ENCODE measurements at regions not wholly inside any gene's neighbourhood (a gene's known extent, or its start where the extent isn't known, plus 50 kb on each side); places are given as distances from the start of the nearest gene placed in this dataset.
"Not testable (repeated sequence)": the region's sequence is repeated elsewhere in the genome, so short reads cannot be mapped to it uniquely, and the experiment has no call there.

- no peak for DNase-seq
- TF ChIP-seq POLR2A (IDR thresholded peaks at IDR 0.05; ENCODE audit: low read length) (no peak), GATA1 (IDR thresholded peaks at IDR 0.05; ENCODE audit: low read depth, low read length) (no peak)
Measured at GRCh38 chr11:80724366-80724765, 1283.5 kb upstream of the TENM4 start.

GRCh38 chr11:80722629-80723028 is 1281.8 kb upstream of the TENM4 start:
- TF ChIP-seq GATA1 (IDR thresholded peaks at IDR 0.05; ENCODE audit: low read depth, low read length) (no peak), POLR2A (IDR thresholded peaks at IDR 0.05; ENCODE audit: low read length) (no peak)
- DNase-seq, result no peak

- DNase-seq, result no peak
- TF ChIP-seq GATA1 (IDR thresholded peaks at IDR 0.05; ENCODE audit: low read depth, low read length), result no peak
- TF ChIP-seq POLR2A (IDR thresholded peaks at IDR 0.05; ENCODE audit: low read length), result no peak
Measured at GRCh38 chr11:80720295-80720694, 1279.5 kb upstream of the TENM4 start.

- TF ChIP-seq POLR2A (IDR thresholded peaks at IDR 0.05; ENCODE audit: low read length) (no peak), GATA1 (IDR thresholded peaks at IDR 0.05; ENCODE audit: low read depth, low read length) (no peak)
- DNase-seq, result no peak
Measured at GRCh38 chr11:80719292-80719646, 1278.4 kb upstream of the TENM4 start.

- no peak for DNase-seq
- TF ChIP-seq POLR2A (IDR thresholded peaks at IDR 0.05; ENCODE audit: low read length), result no peak
- no peak for TF ChIP-seq GATA1 (IDR thresholded peaks at IDR 0.05; ENCODE audit: low read depth, low read length)
Measured at GRCh38 chr11:80718611-80719291, 1277.9 kb upstream of the TENM4 start.

- TF ChIP-seq GATA1 (IDR thresholded peaks at IDR 0.05; ENCODE audit: low read depth, low read length) (no peak), POLR2A (IDR thresholded peaks at IDR 0.05; ENCODE audit: low read length) (no peak)
- DNase-seq, result no peak
Measured at GRCh38 chr11:80702264-80702663, 1261.4 kb upstream of the TENM4 start.

GRCh38 chr11:80700386-80700785 is 1259.6 kb upstream of the TENM4 start:
- TF ChIP-seq POLR2A (IDR thresholded peaks at IDR 0.05; ENCODE audit: low read length) (no peak), GATA1 (IDR thresholded peaks at IDR 0.05; ENCODE audit: low read depth, low read length) (no peak)
- DNase-seq, result no peak

- DNase-seq, result not testable (repeated sequence)
Measured at GRCh38 chr11:80699406-80700177, 1258.8 kb upstream of the TENM4 start.

GRCh38 chr11:80698637-80699036 is 1257.8 kb upstream of the TENM4 start:
- TF ChIP-seq POLR2A (IDR thresholded peaks at IDR 0.05; ENCODE audit: low read length), result no peak
- no peak for TF ChIP-seq GATA1 (IDR thresholded peaks at IDR 0.05; ENCODE audit: low read depth, low read length)
- no peak for DNase-seq

- TF ChIP-seq POLR2A (IDR thresholded peaks at IDR 0.05; ENCODE audit: low read length) (no peak), GATA1 (IDR thresholded peaks at IDR 0.05; ENCODE audit: low read depth, low read length) (no peak)
- DNase-seq, result no peak
Measured at GRCh38 chr11:80694385-80694784, 1253.6 kb upstream of the TENM4 start.

- TF ChIP-seq GATA1 (IDR thresholded peaks at IDR 0.05; ENCODE audit: low read depth, low read length) (no peak), POLR2A (IDR thresholded peaks at IDR 0.05; ENCODE audit: low read length) (no peak)
- DNase-seq, result no peak
Measured at GRCh38 chr11:80687941-80688340, 1247.1 kb upstream of the TENM4 start.

GRCh38 chr11:80686889-80687288 is 1246.1 kb upstream of the TENM4 start:
- DNase-seq, result no peak
- TF ChIP-seq POLR2A (IDR thresholded peaks at IDR 0.05; ENCODE audit: low read length) (no peak), GATA1 (IDR thresholded peaks at IDR 0.05; ENCODE audit: low read depth, low read length) (no peak)

- DNase-seq, result no peak
- no peak for TF ChIP-seq GATA1 (IDR thresholded peaks at IDR 0.05; ENCODE audit: low read depth, low read length)
- TF ChIP-seq POLR2A (IDR thresholded peaks at IDR 0.05; ENCODE audit: low read length), result no peak
Measured at GRCh38 chr11:80673566-80673965, 1232.7 kb upstream of the TENM4 start.

GRCh38 chr11:80669620-80670019 is 1228.8 kb upstream of the TENM4 start:
- DNase-seq, result no peak
- TF ChIP-seq GATA1 (IDR thresholded peaks at IDR 0.05; ENCODE audit: low read depth, low read length) (no peak), POLR2A (IDR thresholded peaks at IDR 0.05; ENCODE audit: low read length) (no peak)

- no peak for DNase-seq
- TF ChIP-seq GATA1 (IDR thresholded peaks at IDR 0.05; ENCODE audit: low read depth, low read length), result no peak
- TF ChIP-seq POLR2A (IDR thresholded peaks at IDR 0.05; ENCODE audit: low read length), result no peak
Measured at GRCh38 chr11:80668039-80668438, 1227.2 kb upstream of the TENM4 start.
